GM19238 (cell line): ENCODE measurements at regions not wholly inside any gene's neighbourhood (a gene's known extent, or its start where the extent isn't known, plus 50 kb on each side); places are given as distances from the start of the nearest gene placed in this dataset.
"Not testable (repeated sequence)": the region's sequence is repeated elsewhere in the genome, so short reads cannot be mapped to it uniquely, and the experiment has no call there.

Source experiments
- DNase-seq: peaks from one replicate; pipeline ENCODE4 v3.0.0; 2011; ENCODE audit warnings: low spot score; ENCODE audit not compliant: insufficient read length

- DNase-seq, result not testable (repeated sequence)
These were observed 167.6 kb upstream of the CXXC4 start for GRCh38 chr4:104662269-104662668.

GRCh38 chr4:104677116-104677515, 182.4 kb upstream of the CXXC4 start:
- no peak for DNase-seq

- no peak for DNase-seq
These were observed 187.6 kb upstream of the CXXC4 start for GRCh38 chr4:104682311-104682710.

- DNase-seq, result no peak
These were observed 199.0 kb upstream of the CXXC4 start for GRCh38 chr4:104693601-104694201.

GRCh38 chr4:104716584-104716983, 221.9 kb upstream of the CXXC4 start:
- no peak for DNase-seq

GRCh38 chr4:104719539-104720230, 225.0 kb upstream of the CXXC4 start:
- no peak for DNase-seq

- DNase-seq, result no peak
These were observed 227.8 kb upstream of the CXXC4 start for GRCh38 chr4:104722467-104722866.

- DNase-seq, result no peak
These were observed 231.3 kb upstream of the CXXC4 start for GRCh38 chr4:104726002-104726401.

GRCh38 chr4:104727643-104728042, 232.9 kb upstream of the CXXC4 start:
- DNase-seq, result no peak

GRCh38 chr4:104728380-104729122, 233.9 kb upstream of the CXXC4 start:
- DNase-seq, result no peak

- DNase-seq, result no peak
These were observed 238.1 kb upstream of the CXXC4 start for GRCh38 chr4:104732766-104733165.

- no peak for DNase-seq
These were observed 240.5 kb upstream of the CXXC4 start for GRCh38 chr4:104735174-104735573.

GRCh38 chr4:104740161-104740560, 245.5 kb upstream of the CXXC4 start:
- DNase-seq, result no peak

GRCh38 chr4:104743215-104743653, 248.5 kb upstream of the CXXC4 start:
- peak; percentile 13 for DNase-seq

- no peak for DNase-seq
These were observed 252.9 kb upstream of the CXXC4 start for GRCh38 chr4:104747635-104748034.

GRCh38 chr4:104749062-104749461, 254.4 kb upstream of the CXXC4 start:
- DNase-seq, result no peak

- no peak for DNase-seq
These were observed 255.3 kb upstream of the CXXC4 start for GRCh38 chr4:104750008-104750407.

- no peak for DNase-seq
These were observed 256.8 kb upstream of the CXXC4 start for GRCh38 chr4:104751468-104751867.

- DNase-seq, result no peak
These were observed 257.6 kb upstream of the CXXC4 start for GRCh38 chr4:104752337-104752736.

- DNase-seq, result no peak
These were observed 262.1 kb upstream of the CXXC4 start for GRCh38 chr4:104756837-104757236.

GRCh38 chr4:104758574-104758973, 263.9 kb upstream of the CXXC4 start:
- no peak for DNase-seq

- no peak for DNase-seq
These were observed 269.0 kb upstream of the CXXC4 start for GRCh38 chr4:104763554-104764222.
